ENCODE measurements at regions not wholly inside any gene's neighbourhood (a gene's known extent, or its start where the extent isn't known, plus 50 kb on each side); places are given as distances from the start of the nearest gene placed in this dataset.

- 66% methylated on average over 2 of the region's 6 CpGs for WGBS (ENCODE audit: insufficient coverage, low lambda C conversion rate)
- Histone ChIP-seq H3K4me3 (ENCODE audit: low read length) (no peak overlapping the region), H3K9me3 (ENCODE audit: control insufficient read depth, low read depth, low read length) (no peaks in the 10 kb centered on the region), H3K27ac (ENCODE audit: low read length) (no peak overlapping the region), H3K36me3 (ENCODE audit: control insufficient read depth, insufficient read depth, low read length) (no peaks in the 10 kb centered on the region), H3K27me3 (ENCODE audit: control insufficient read depth, insufficient read depth, low read length) (no peaks in the 10 kb centered on the region), H3K4me1 (ENCODE audit: control insufficient read depth, insufficient read depth, low read length) (peaks cover 32% of the 10 kb centered on the region)
- no peak for DNase-seq
Observed at GRCh38 chr1:183732236-183732880, 72.6 kb upstream of the RGL1 start.

- Histone ChIP-seq H3K9me3 (ENCODE audit: control insufficient read depth, low read depth, low read length) (no peaks in the 10 kb centered on the region), H3K36me3 (ENCODE audit: control insufficient read depth, insufficient read depth, low read length) (no peaks in the 10 kb centered on the region), H3K4me1 (ENCODE audit: control insufficient read depth, insufficient read depth, low read length) (peaks cover 29% of the 10 kb centered on the region), H3K4me3 (ENCODE audit: low read length) (no peak overlapping the region), H3K27me3 (ENCODE audit: control insufficient read depth, insufficient read depth, low read length) (no peaks in the 10 kb centered on the region), H3K27ac (ENCODE audit: low read length) (no peak overlapping the region)
- no CpG with 5 or more reads among the region's 2 CpGs for WGBS (ENCODE audit: insufficient coverage, low lambda C conversion rate)
- DNase-seq = no peak
Observed at GRCh38 chr1:183730886-183731573, 73.9 kb upstream of the RGL1 start.

- no peak overlapping the region for H3K27ac ChIP-seq (ENCODE audit: low read length)
- peaks cover 22% of the 10 kb centered on the region for H3K4me1 ChIP-seq (ENCODE audit: control insufficient read depth, insufficient read depth, low read length)
- no peaks in the 10 kb centered on the region for H3K36me3 ChIP-seq (ENCODE audit: control insufficient read depth, insufficient read depth, low read length)
- no peaks in the 10 kb centered on the region for H3K9me3 ChIP-seq (ENCODE audit: control insufficient read depth, low read depth, low read length)
- no CpG with 5 or more reads among the region's 2 CpGs for WGBS (ENCODE audit: insufficient coverage, low lambda C conversion rate)
- no peaks in the 10 kb centered on the region for H3K27me3 ChIP-seq (ENCODE audit: control insufficient read depth, insufficient read depth, low read length)
- H3K4me3 ChIP-seq (ENCODE audit: low read length) = no peak overlapping the region
- no peak for DNase-seq
Observed at GRCh38 chr1:183730107-183730724, 74.7 kb upstream of the RGL1 start.

- no peaks in the 10 kb centered on the region for H3K27me3 ChIP-seq (ENCODE audit: control insufficient read depth, insufficient read depth, low read length)
- no peak overlapping the region for H3K27ac ChIP-seq (ENCODE audit: low read length)
- no peak for DNase-seq
- H3K36me3 ChIP-seq (ENCODE audit: control insufficient read depth, insufficient read depth, low read length) = no peaks in the 10 kb centered on the region
- no peak overlapping the region for H3K4me3 ChIP-seq (ENCODE audit: low read length)
- no peaks in the 10 kb centered on the region for H3K9me3 ChIP-seq (ENCODE audit: control insufficient read depth, low read depth, low read length)
- WGBS (ENCODE audit: insufficient coverage, low lambda C conversion rate) = 100% methylated on average over 1 of the region's 1 CpG
- H3K4me1 ChIP-seq (ENCODE audit: control insufficient read depth, insufficient read depth, low read length) = peaks cover 5% of the 10 kb centered on the region
Observed at GRCh38 chr1:183726825-183727224, 73.7 kb upstream of the APOBEC4 start.

- no peak overlapping the region for H3K4me3 ChIP-seq (ENCODE audit: low read length)
- no peaks in the 10 kb centered on the region for H3K4me1 ChIP-seq (ENCODE audit: control insufficient read depth, insufficient read depth, low read length)
- no peak overlapping the region for H3K27ac ChIP-seq (ENCODE audit: low read length)
- H3K36me3 ChIP-seq (ENCODE audit: control insufficient read depth, insufficient read depth, low read length) = no peaks in the 10 kb centered on the region
- no peak for DNase-seq
- no peaks in the 10 kb centered on the region for H3K9me3 ChIP-seq (ENCODE audit: control insufficient read depth, low read depth, low read length)
- 100% methylated on average over 1 of the region's 5 CpGs for WGBS (ENCODE audit: insufficient coverage, low lambda C conversion rate)
- no peaks in the 10 kb centered on the region for H3K27me3 ChIP-seq (ENCODE audit: control insufficient read depth, insufficient read depth, low read length)
Observed at GRCh38 chr1:183724350-183725042, 71.4 kb upstream of the APOBEC4 start.

- Histone ChIP-seq H3K4me1 (ENCODE audit: control insufficient read depth, insufficient read depth, low read length) (peaks cover 7% of the 10 kb centered on the region), H3K27ac (ENCODE audit: low read length) (no peak overlapping the region), H3K9me3 (ENCODE audit: control insufficient read depth, low read depth, low read length) (no peaks in the 10 kb centered on the region), H3K36me3 (ENCODE audit: control insufficient read depth, insufficient read depth, low read length) (no peaks in the 10 kb centered on the region), H3K4me3 (ENCODE audit: low read length) (no peak overlapping the region), H3K27me3 (ENCODE audit: control insufficient read depth, insufficient read depth, low read length) (no peaks in the 10 kb centered on the region)
- no peak for DNase-seq
- no CpG with 5 or more reads among the region's 2 CpGs for whole genome bisulfite sequencing (ENCODE audit: insufficient coverage, low lambda C conversion rate)
Observed at GRCh38 chr1:183723571-183723970, 70.5 kb upstream of the APOBEC4 start.

- H3K4me1 ChIP-seq (ENCODE audit: control insufficient read depth, insufficient read depth, low read length) = peaks cover 7% of the 10 kb centered on the region
- H3K27ac ChIP-seq (ENCODE audit: low read length) = no peak overlapping the region
- H3K9me3 ChIP-seq (ENCODE audit: control insufficient read depth, low read depth, low read length) = no peaks in the 10 kb centered on the region
- no peak for DNase-seq
- WGBS (ENCODE audit: insufficient coverage, low lambda C conversion rate) = 100% methylated on average over 1 of the region's 1 CpG
- no peaks in the 10 kb centered on the region for H3K27me3 ChIP-seq (ENCODE audit: control insufficient read depth, insufficient read depth, low read length)
- no peaks in the 10 kb centered on the region for H3K36me3 ChIP-seq (ENCODE audit: control insufficient read depth, insufficient read depth, low read length)
- H3K4me3 ChIP-seq (ENCODE audit: low read length) = no peak overlapping the region
Observed at GRCh38 chr1:183721041-183721440, 67.9 kb upstream of the APOBEC4 start.

- H3K4me1 ChIP-seq (ENCODE audit: control insufficient read depth, insufficient read depth, low read length) = peaks cover 7% of the 10 kb centered on the region
- H3K9me3 ChIP-seq (ENCODE audit: control insufficient read depth, low read depth, low read length) = no peaks in the 10 kb centered on the region
- H3K36me3 ChIP-seq (ENCODE audit: control insufficient read depth, insufficient read depth, low read length) = no peaks in the 10 kb centered on the region
- H3K27ac ChIP-seq (ENCODE audit: low read length) = no peak overlapping the region
- H3K27me3 ChIP-seq (ENCODE audit: control insufficient read depth, insufficient read depth, low read length) = no peaks in the 10 kb centered on the region
- no peak overlapping the region for H3K4me3 ChIP-seq (ENCODE audit: low read length)
- no peak for DNase-seq
- 100% methylated on average over 1 of the region's 3 CpGs for WGBS (ENCODE audit: insufficient coverage, low lambda C conversion rate)
Observed at GRCh38 chr1:183720028-183720427, 66.9 kb upstream of the APOBEC4 start.

GRCh38 chr1:183719289-183719688 is 66.2 kb upstream of the APOBEC4 start:
- no CpG with 5 or more reads among the region's 2 CpGs for WGBS (ENCODE audit: insufficient coverage, low lambda C conversion rate)
- Histone ChIP-seq H3K27ac (ENCODE audit: low read length) (no peak overlapping the region), H3K4me1 (ENCODE audit: control insufficient read depth, insufficient read depth, low read length) (peaks cover 7% of the 10 kb centered on the region)

GRCh38 chr1:183716286-183716685 is 63.2 kb upstream of the APOBEC4 start:
- WGBS (ENCODE audit: insufficient coverage, low lambda C conversion rate) = no CpG with 5 or more reads among the region's 1 CpG
- DNase-seq = no peak
- H3K4me3 ChIP-seq (ENCODE audit: low read length) = no peak overlapping the region
- no peaks in the 10 kb centered on the region for H3K9me3 ChIP-seq (ENCODE audit: control insufficient read depth, low read depth, low read length)
- H3K27ac ChIP-seq (ENCODE audit: low read length) = no peak overlapping the region
- no peaks in the 10 kb centered on the region for H3K36me3 ChIP-seq (ENCODE audit: control insufficient read depth, insufficient read depth, low read length)
- H3K4me1 ChIP-seq (ENCODE audit: control insufficient read depth, insufficient read depth, low read length) = peaks cover 7% of the 10 kb centered on the region
- no peaks in the 10 kb centered on the region for H3K27me3 ChIP-seq (ENCODE audit: control insufficient read depth, insufficient read depth, low read length)

More at GRCh38 chr1:183719289-183719688, 66.2 kb upstream of the APOBEC4 start:
- no peak for DNase-seq
- H3K27me3 ChIP-seq (ENCODE audit: control insufficient read depth, insufficient read depth, low read length) = no peaks in the 10 kb centered on the region
- no peaks in the 10 kb centered on the region for H3K36me3 ChIP-seq (ENCODE audit: control insufficient read depth, insufficient read depth, low read length)
- H3K4me3 ChIP-seq (ENCODE audit: low read length) = no peak overlapping the region
- H3K9me3 ChIP-seq (ENCODE audit: control insufficient read depth, low read depth, low read length) = no peaks in the 10 kb centered on the region

Measured in large intestine (tissue), 3 donors.